22Rv1 (cell line): ENCODE measurements at regions not wholly inside any gene's neighbourhood (a gene's known extent, or its start where the extent isn't known, plus 50 kb on each side); places are given as distances from the start of the nearest gene placed in this dataset.

ENCODE experiments used
- H3K27ac ChIP-seq: fragments of 450-650 bp; 2 replicates; pipeline ENCODE4 v1.5.1; 2017
- ZFX ChIP-seq: fragments of 450-650 bp; IDR thresholded peaks from 2 replicates; pipeline ENCODE4 v1.6.1; 2017; ENCODE audit warnings: antibody characterized with exemption, borderline replicate concordance
- TF ChIP-seq, protein P1 (sequence below): fragments of 450-650 bp; IDR thresholded peaks from 2 replicates; pipeline ENCODE4 v1.5.1; 2017; ENCODE audit warnings: mild to moderate bottlenecking

- no peak overlapping the region for H3K27ac ChIP-seq
- TF ChIP-seq ZFX = no peak
- TF ChIP-seq, protein P1, sequence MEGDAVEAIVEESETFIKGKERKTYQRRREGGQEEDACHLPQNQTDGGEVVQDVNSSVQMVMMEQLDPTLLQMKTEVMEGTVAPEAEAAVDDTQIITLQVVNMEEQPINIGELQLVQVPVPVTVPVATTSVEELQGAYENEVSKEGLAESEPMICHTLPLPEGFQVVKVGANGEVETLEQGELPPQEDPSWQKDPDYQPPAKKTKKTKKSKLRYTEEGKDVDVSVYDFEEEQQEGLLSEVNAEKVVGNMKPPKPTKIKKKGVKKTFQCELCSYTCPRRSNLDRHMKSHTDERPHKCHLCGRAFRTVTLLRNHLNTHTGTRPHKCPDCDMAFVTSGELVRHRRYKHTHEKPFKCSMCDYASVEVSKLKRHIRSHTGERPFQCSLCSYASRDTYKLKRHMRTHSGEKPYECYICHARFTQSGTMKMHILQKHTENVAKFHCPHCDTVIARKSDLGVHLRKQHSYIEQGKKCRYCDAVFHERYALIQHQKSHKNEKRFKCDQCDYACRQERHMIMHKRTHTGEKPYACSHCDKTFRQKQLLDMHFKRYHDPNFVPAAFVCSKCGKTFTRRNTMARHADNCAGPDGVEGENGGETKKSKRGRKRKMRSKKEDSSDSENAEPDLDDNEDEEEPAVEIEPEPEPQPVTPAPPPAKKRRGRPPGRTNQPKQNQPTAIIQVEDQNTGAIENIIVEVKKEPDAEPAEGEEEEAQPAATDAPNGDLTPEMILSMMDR = no peak
Observed at GRCh38 chr2:222064286-222064685, 234.5 kb downstream of the PAX3 start.

DNA sequence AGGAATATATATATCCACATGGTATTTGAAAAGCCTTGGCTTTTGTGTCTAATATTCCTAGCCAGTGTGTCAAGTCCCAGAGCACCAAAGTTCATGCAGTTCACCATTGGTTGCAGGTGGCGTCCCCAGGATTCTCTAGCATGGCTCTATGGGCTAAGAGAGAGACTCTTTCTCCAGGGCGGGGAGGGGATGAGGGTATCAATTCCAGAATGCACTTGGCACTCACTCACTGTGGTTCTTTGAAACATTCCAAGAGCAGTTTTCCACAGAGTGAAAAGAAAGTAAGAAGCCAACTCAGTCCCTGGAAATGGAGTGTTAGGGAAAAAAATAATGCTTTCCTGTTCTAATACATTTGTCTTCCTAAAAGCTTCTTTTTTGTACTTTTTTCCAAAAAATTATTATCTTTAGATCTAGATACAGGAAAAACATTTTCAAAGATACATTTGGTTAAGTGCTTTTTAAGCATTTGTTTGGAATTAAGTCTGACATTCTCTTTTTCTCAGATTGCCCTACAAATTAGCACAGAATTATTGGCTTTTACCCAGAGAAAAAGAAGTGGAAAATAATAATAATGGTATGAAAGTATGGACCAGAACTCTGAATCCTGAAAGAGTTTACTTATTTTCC, 239.9 kb downstream of the PAX3 start:
- H3K27ac ChIP-seq = no peak overlapping the region
- TF ChIP-seq, protein P1 = no peak
- TF ChIP-seq ZFX = no peak

DNA sequence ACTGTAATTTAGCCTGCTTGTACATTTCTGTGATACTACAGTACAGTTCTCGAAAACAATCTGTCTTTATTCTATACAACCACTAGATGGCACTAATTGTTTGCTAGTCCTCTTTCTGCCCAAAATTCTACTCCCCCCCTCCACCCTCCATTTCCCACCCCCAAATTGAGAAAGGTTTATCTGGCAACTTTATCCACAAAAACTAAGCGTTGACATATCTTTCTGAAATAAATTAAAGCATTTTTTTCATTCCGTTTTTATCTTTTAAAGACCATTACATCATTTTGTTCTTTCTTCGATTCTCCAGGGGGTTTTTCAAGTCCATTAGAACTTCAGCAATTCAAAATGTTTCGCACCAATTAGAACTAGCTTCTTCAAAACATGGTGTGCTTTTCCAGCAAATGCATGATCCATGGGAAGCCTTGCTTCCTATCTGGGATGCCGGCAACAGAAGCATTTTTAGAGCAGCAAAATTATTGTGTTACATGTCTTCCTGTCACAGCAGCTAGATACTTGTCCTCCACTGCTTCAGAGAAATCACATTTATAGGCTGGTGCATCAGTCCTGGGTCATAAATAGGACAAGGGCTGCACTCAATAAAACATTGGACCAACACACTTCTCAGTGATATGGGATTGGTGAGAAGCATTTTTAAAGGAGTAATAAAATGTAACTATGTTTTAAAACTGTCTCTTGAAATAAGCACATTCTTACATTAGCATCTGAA, 241.3 kb downstream of the PAX3 start:
- no peak overlapping the region for H3K27ac ChIP-seq
- TF ChIP-seq ZFX = no peak
- TF ChIP-seq, protein P1 = peak; percentile 74

DNA sequence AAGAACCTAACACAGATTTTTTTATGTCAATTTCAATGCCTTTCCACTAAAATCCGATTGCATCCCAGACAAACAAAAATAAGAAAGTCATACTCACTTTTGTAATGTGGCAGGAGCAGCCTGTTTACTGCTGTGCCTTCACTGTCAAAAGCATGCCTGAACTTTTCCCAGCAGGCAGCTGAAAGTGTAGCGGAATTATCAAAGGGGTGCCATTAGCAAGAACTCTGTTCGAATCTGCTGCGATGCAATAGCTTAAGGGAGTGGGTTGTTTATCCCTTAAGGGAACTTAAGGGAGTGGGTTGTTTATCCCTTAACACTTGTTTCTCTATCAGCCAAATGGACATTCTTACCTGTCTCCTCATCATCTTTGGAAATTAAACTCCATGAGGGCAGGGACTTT, 243.5 kb downstream of the PAX3 start:
- H3K27ac ChIP-seq = no peak overlapping the region
- TF ChIP-seq ZFX = no peak
- TF ChIP-seq, protein P1 = no peak

GRCh38 chr2:222054813-222055212, 244.0 kb downstream of the PAX3 start:
- TF ChIP-seq, protein P1 = no peak
- no peak for TF ChIP-seq ZFX
- H3K27ac ChIP-seq = no peak overlapping the region

- H3K27ac ChIP-seq = no peak overlapping the region
- TF ChIP-seq, protein P1 = peak; percentile 46
- TF ChIP-seq ZFX = no peak
Observed at GRCh38 chr2:222052934-222053367, 245.8 kb downstream of the PAX3 start.

DNA sequence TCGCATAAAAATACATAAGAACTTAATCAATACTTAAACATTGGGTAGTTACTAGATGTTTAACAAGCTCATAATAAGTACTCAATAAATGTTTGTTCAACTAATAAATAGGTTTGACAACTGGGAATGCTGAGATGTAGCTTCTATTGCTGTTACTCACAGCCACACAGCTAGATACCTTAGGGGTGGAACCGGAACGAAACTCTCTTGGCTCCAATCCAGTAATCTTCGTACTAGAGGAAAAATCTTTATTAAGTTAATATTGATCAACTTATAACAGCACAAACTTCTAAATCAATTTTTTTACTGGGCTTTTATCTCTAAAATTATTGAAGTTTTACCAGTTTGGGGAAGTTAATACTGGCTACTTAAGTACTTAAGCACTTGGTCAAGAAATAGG, 247.8 kb downstream of the PAX3 start:
- H3K27ac ChIP-seq = no peak overlapping the region
- TF ChIP-seq ZFX = no peak
- TF ChIP-seq, protein P1 = no peak
